HCT116 (cell line): ENCODE measurements at regions not wholly inside any gene's neighbourhood (a gene's known extent, or its start where the extent isn't known, plus 50 kb on each side); places are given as distances from the start of the nearest gene placed in this dataset.

Experiments used
- ATAC-seq: fragments of 200-7000 bp; cut with Tn5 transposase; 2 replicates; pipeline ENCODE4 v1.9.1; 2020; ENCODE audit warnings: mild to moderate bottlenecking, moderate library complexity
- BruUV-seq: library from RNA; stranded (reverse); fragments of 400-500 nt; replicated peaks from 2 replicates; lab custom pipeline; 2021; lab: Mats Ljungman, UMichigan
- CTCF ChIA-PET: fragments of 300-600 bp; sonication (Branson Sonifier 250); formaldehyde crosslinking; loops from one replicate; lab custom pipeline; 2021; ENCODE audit warnings: antibody characterized with exemption; lab: Charles Lee
- POLR2A ChIA-PET: fragments of 300-600, 350-600 bp; sonication (Branson Sonifier 250); formaldehyde crosslinking; loops from one replicate; lab custom pipeline; 2021; ENCODE audit warnings: antibody characterized with exemption; lab: Charles Lee
- RAD21 ChIA-PET, 2 experiments: fragments of 300-600 bp; sonication (Branson Sonifier 250); formaldehyde crosslinking; loops; one replicate each; lab custom pipeline; 2023; ENCODE audit warnings: low total read pairs in 2 of 2; ENCODE audit not compliant: uncharacterized antibody in 2 of 2, unreplicated experiment in 2 of 2, low non-redundant PET in 1 of 2; lab: Charles Lee
- DNase-seq: peaks from one replicate; pipeline ENCODE4 v3.0.0-alpha.2; 2010; ENCODE audit warnings: low read depth, low spot score
- H2AFZ ChIP-seq: fragments of 200-600 bp; shearing (Covaris generic), sonication (generic); 2 replicates; pipeline ENCODE4 v1.6.1; 2017; ENCODE audit warnings: low read depth, mixed run types, mixed read lengths, antibody characterized with exemption, low read length; ENCODE audit not compliant: poor library complexity, severe bottlenecking
- H3K27ac ChIP-seq: 2 replicates; pipeline ENCODE4 v1.5.1; 2012; ENCODE audit warnings: low read depth, low read length
- H3K27me3 ChIP-seq: fragments of 200-600 bp; sonication (generic); 2 replicates; pipeline ENCODE4 v1.6.1; 2016; ENCODE audit warnings: mixed run types, low read length, mixed read lengths; ENCODE audit not compliant: insufficient read depth
- H3K36me3 ChIP-seq, 2 experiments: fragments of 200-500 bp in 1 of 2; fragments of 200-600 bp in 1 of 2; sonication (Bioruptor generic) in 1 of 2; sonication (generic) in 1 of 2; 2 replicates each; pipeline versions ENCODE4 v1.5.1 to v1.6.1; 2014 to 2016; ENCODE audit warnings: low read length in 2 of 2, inconsistent platforms in 1 of 2, mixed read lengths in 1 of 2, mixed run types in 1 of 2; ENCODE audit not compliant: insufficient read depth in 2 of 2, control insufficient read depth in 1 of 2
- H3K4me1 ChIP-seq, 2 experiments: fragments of 200-600 bp in 1 of 2; sonication (generic) in 1 of 2; 2 replicates each; pipeline versions ENCODE4 v1.5.1 to v1.6.1; 2012 to 2017; ENCODE audit warnings: low read length in 2 of 2, inconsistent platforms in 1 of 2, mild to moderate bottlenecking in 1 of 2, mixed read lengths in 1 of 2, mixed run types in 1 of 2, moderate library complexity in 1 of 2; ENCODE audit not compliant: insufficient read depth in 2 of 2, control insufficient read depth in 1 of 2
- H3K4me2 ChIP-seq: fragments of 200-600 bp; sonication (generic); 2 replicates; pipeline ENCODE4 v1.6.1; 2017; ENCODE audit warnings: mixed run types, low read length, mixed read lengths
- H3K4me3 ChIP-seq, 2 experiments: fragments of 200-600 bp in 1 of 2; sonication (generic) in 1 of 2; replicated peaks in 1 of 2; 2 replicates each; pipeline ENCODE4 v1.5.1; 2011 to 2016; ENCODE audit warnings: low read length in 2 of 2, control low read depth in 1 of 2, low read depth in 1 of 2, mild to moderate bottlenecking in 1 of 2, mixed read lengths in 1 of 2, mixed run types in 1 of 2
- H3K79me2 ChIP-seq: fragments of 200-600 bp; sonication (generic); 2 replicates; pipeline ENCODE4 v1.6.1; 2017; ENCODE audit warnings: mild to moderate bottlenecking, mixed run types, low read length, moderate library complexity, mixed read lengths; ENCODE audit not compliant: insufficient read depth
- H3K9ac ChIP-seq: fragments of 200-600 bp; sonication (generic); 2 replicates; pipeline ENCODE4 v1.6.1; 2016; ENCODE audit warnings: low read length, mixed read lengths
- H3K9me2 ChIP-seq: fragments of 200-600 bp; sonication (generic), shearing (Covaris generic); 2 replicates; pipeline ENCODE4 v1.6.1; 2017; ENCODE audit warnings: mixed run types, mild to moderate bottlenecking, moderate library complexity; ENCODE audit not compliant: insufficient read depth
- H3K9me3 ChIP-seq, 2 experiments: fragments of 200-500 bp in 1 of 2; fragments of 200-600 bp in 1 of 2; sonication (Bioruptor generic) in 1 of 2; sonication (generic) in 1 of 2; 2 replicates each; pipeline ENCODE4 v1.6.1; 2014 to 2017; ENCODE audit warnings: low read length in 2 of 2, mixed read lengths in 2 of 2, inconsistent platforms in 1 of 2, low read depth in 1 of 2, mild to moderate bottlenecking in 1 of 2, mixed run types in 1 of 2, moderate library complexity in 1 of 2; ENCODE audit not compliant: control insufficient read depth in 1 of 2, insufficient read depth in 1 of 2
- H4K20me1 ChIP-seq: fragments of 200-600 bp; sonication (generic), shearing (Covaris generic); 2 replicates; pipeline ENCODE4 v1.6.1; 2017; ENCODE audit warnings: mixed run types, mild to moderate bottlenecking, moderate library complexity; ENCODE audit not compliant: insufficient read depth
- ATF3 ChIP-seq: IDR thresholded peaks from 2 replicates; pipeline ENCODE4 v1.6.1; 2012
- CEBPB ChIP-seq: IDR thresholded peaks from 2 replicates; pipeline ENCODE4 v1.6.1; 2012; ENCODE audit warnings: low read depth
- CTCF ChIP-seq, 3 experiments: fragments of 200-600 bp in 1 of 3; sonication (generic) in 1 of 3; IDR thresholded peaks in 2 of 3; conservative IDR thresholded peaks in 1 of 3; 2 replicates each; pipeline ENCODE4 v1.5.1; 2012 to 2017; ENCODE audit warnings: low read depth in 2 of 3, low read length in 2 of 3, antibody characterized with exemption in 1 of 3, borderline replicate concordance in 1 of 3, control low read depth in 1 of 3, mild to moderate bottlenecking in 1 of 3, mixed read lengths in 1 of 3, mixed run types in 1 of 3, moderate library complexity in 1 of 3; ENCODE audit not compliant: insufficient read depth in 1 of 3
- EGR1 ChIP-seq: IDR thresholded peaks from 2 replicates; pipeline ENCODE4 v1.6.1; 2012; ENCODE audit warnings: low read depth
- ELF1 ChIP-seq: IDR thresholded peaks from 2 replicates; pipeline ENCODE4 v1.6.1; 2012; ENCODE audit warnings: low read depth, borderline replicate concordance
- EZH2 ChIP-seq: fragments of 200-600 bp; sonication (generic); IDR thresholded peaks from 2 replicates; pipeline ENCODE4 v1.6.1; 2017; ENCODE audit warnings: antibody characterized with exemption, mixed run types
- EZH2phosphoT487 ChIP-seq: fragments of 200-600 bp; IDR thresholded peaks from 2 replicates; pipeline ENCODE4 v1.6.1; 2018; ENCODE audit warnings: antibody characterized with exemption, borderline replicate concordance
- FOSL1 ChIP-seq: IDR thresholded peaks from 2 replicates; pipeline ENCODE4 v1.6.1; 2012; ENCODE audit warnings: low read depth
- JUND ChIP-seq: IDR thresholded peaks from 2 replicates; pipeline ENCODE4 v1.6.1; 2012
- MAX ChIP-seq: IDR thresholded peaks from 2 replicates; pipeline ENCODE4 v1.6.1; 2012
- POLR2A ChIP-seq: IDR thresholded peaks from 2 replicates; pipeline ENCODE4 v1.7.0; 2011; ENCODE audit warnings: borderline replicate concordance; ENCODE audit not compliant: insufficient read depth, insufficient read length; ENCODE audit errors: extremely low read depth
- POLR2AphosphoS5 ChIP-seq: IDR thresholded peaks from 2 replicates; pipeline ENCODE4 v1.6.1; 2011; ENCODE audit warnings: mild to moderate bottlenecking, low read depth, low read length, moderate library complexity
- RAD21 ChIP-seq: IDR thresholded peaks from 2 replicates; pipeline ENCODE4 v1.6.1; 2012; ENCODE audit warnings: low read depth, mild to moderate bottlenecking
- SIN3A ChIP-seq: IDR thresholded peaks from 2 replicates; pipeline ENCODE4 v1.6.1; 2012; ENCODE audit warnings: low read depth
- SP1 ChIP-seq: IDR thresholded peaks from 2 replicates; pipeline ENCODE4 v1.6.1; 2012; ENCODE audit warnings: low read depth
- SRF ChIP-seq: IDR thresholded peaks from 2 replicates; pipeline ENCODE4 v1.6.1; 2012; ENCODE audit warnings: low read depth
- TCF7L2 ChIP-seq: IDR thresholded peaks from 2 replicates; pipeline ENCODE4 v1.7.0; 2011; ENCODE audit warnings: borderline replicate concordance, inconsistent platforms; ENCODE audit not compliant: insufficient read depth, insufficient read length; ENCODE audit errors: extremely low read depth
- YY1 ChIP-seq: IDR thresholded peaks from 2 replicates; pipeline ENCODE4 v1.6.1; 2011; ENCODE audit warnings: low read length, low read depth, moderate library complexity, mild to moderate bottlenecking; ENCODE audit not compliant: insufficient replicate concordance; ENCODE audit errors: extremely low read depth
- ZFX ChIP-seq: fragments of 450-650 bp; IDR thresholded peaks from 2 replicates; pipeline ENCODE4 v1.6.1; 2017
- ZNF274 ChIP-seq: fragments of 200-500 bp; sonication (Bioruptor generic); IDR thresholded peaks from 2 replicates; pipeline ENCODE4 v1.6.1; 2014; ENCODE audit warnings: mild to moderate bottlenecking, low read depth, low read length, inconsistent platforms
- intact Hi-C: fragments of 100-400 bp; cut with micrococcal nuclease; formaldehyde crosslinking; loops from 2 replicates; pipeline ENCODE4 v1.10.0; 2022

- H3K9me3 ChIP-seq: no peaks in the 10 kb centered on the region
- BruUV-seq: no TSS peak
- H3K27me3 ChIP-seq: no peaks in the 10 kb centered on the region
- no peaks in the 10 kb centered on the region for H3K36me3 ChIP-seq
- H4K20me1 ChIP-seq: no peaks in the 10 kb centered on the region
- no peak overlapping the region for H3K27ac ChIP-seq
- RAD21 ChIA-PET: no interaction called here
- no peak for TF ChIP-seq POLR2A
- TF ChIP-seq EGR1: no peak
- TF ChIP-seq ZFX: no peak
- TF ChIP-seq CTCF (IDR thresholded peaks at IDR 0.05 in 2 of 3, conservative IDR thresholded peaks at IDR 0.05 in 1 of 3; ENCODE audit: borderline replicate concordance in 1 of 3, insufficient read depth in 1 of 3, low read depth in 2 of 3, low read length in 2 of 3): no peak
- no peak for TF ChIP-seq MAX
- no peak for TF ChIP-seq ATF3
- TF ChIP-seq YY1: no peak
- no peak for TF ChIP-seq FOSL1
- TF ChIP-seq RAD21: no peak
- no peak for TF ChIP-seq SIN3A
- TF ChIP-seq ELF1: no peak
- no peak for TF ChIP-seq POLR2AphosphoS5
- no peak for TF ChIP-seq JUND
- TF ChIP-seq EZH2phosphoT487: no peak
- TF ChIP-seq ZNF274: no peak
- no peak for TF ChIP-seq EZH2
- TF ChIP-seq SP1: no peak
- no peak for TF ChIP-seq CEBPB
- no peak for TF ChIP-seq TCF7L2
- no peak for TF ChIP-seq SRF
- CTCF ChIA-PET: no interaction called here
- DNase-seq (no peak), ATAC-seq (no peak)
- no peaks in the 10 kb centered on the region for H3K9me2 ChIP-seq
- POLR2A ChIA-PET: no interaction called here
- no peak overlapping the region for H3K4me2 ChIP-seq
- H3K4me3 ChIP-seq: no peak overlapping the region
- no peaks in the 10 kb centered on the region for H3K4me1 ChIP-seq
- no peak overlapping the region for H3K9ac ChIP-seq
- intact Hi-C loops: loop anchor here (1.0 kb wide), 1 partner anchor 27 kb away; no protein-coding TSS in a partner anchor
- H3K79me2 ChIP-seq: no peaks in the 10 kb centered on the region
- no peak overlapping the region for H2AFZ ChIP-seq
Observed at GRCh38 chr7:79555571-79555970, 102.1 kb upstream of the MAGI2 start.
